HG03095 (cell line): ENCODE measurements at regions not wholly inside any gene's neighbourhood (a gene's known extent, or its start where the extent isn't known, plus 50 kb on each side); places are given as distances from the start of the nearest gene placed in this dataset.

Experiments
- ATAC-seq: cut with Tn5 transposase; IDR thresholded peaks from one replicate; pipeline ENCODE4 v1.9.1; 2021; ENCODE audit warnings: moderate library complexity; ENCODE audit not compliant: unreplicated experiment

- no peak for ATAC-seq
Observed at GRCh38 chr7:46424934-46425333, 503.9 kb upstream of the IGFBP3 start.

- ATAC-seq: no peak
Observed at GRCh38 chr7:46421441-46422230, 500.6 kb upstream of the IGFBP3 start.

GRCh38 chr7:46414946-46415345 is 493.9 kb upstream of the IGFBP3 start:
- no peak for ATAC-seq

- no peak for ATAC-seq
Observed at GRCh38 chr7:46411236-46411635, 490.2 kb upstream of the IGFBP3 start.

GRCh38 chr7:46407125-46407524 is 486.1 kb upstream of the IGFBP3 start:
- no peak for ATAC-seq

GRCh38 chr7:46397591-46397990 is 476.5 kb upstream of the IGFBP3 start:
- ATAC-seq: no peak

- ATAC-seq: no peak
Observed at GRCh38 chr7:46396481-46396880, 475.4 kb upstream of the IGFBP3 start.

- ATAC-seq: no peak
Observed at GRCh38 chr7:46393142-46393541, 472.1 kb upstream of the IGFBP3 start.

GRCh38 chr7:46391231-46392201 is 470.4 kb upstream of the IGFBP3 start:
- no peak for ATAC-seq

- no peak for ATAC-seq
Observed at GRCh38 chr7:46390042-46390441, 469.0 kb upstream of the IGFBP3 start.

GRCh38 chr7:46389146-46389545 is 468.1 kb upstream of the IGFBP3 start:
- no peak for ATAC-seq

GRCh38 chr7:46387646-46388045 is 466.6 kb upstream of the IGFBP3 start:
- no peak for ATAC-seq

GRCh38 chr7:46386428-46387399 is 465.6 kb upstream of the IGFBP3 start:
- ATAC-seq: no peak

- ATAC-seq: no peak
Observed at GRCh38 chr7:46385662-46386309, 464.7 kb upstream of the IGFBP3 start.

- no peak for ATAC-seq
Observed at GRCh38 chr7:46383605-46384004, 462.5 kb upstream of the IGFBP3 start.

- no peak for ATAC-seq
Observed at GRCh38 chr7:46369933-46370654, 449.0 kb upstream of the IGFBP3 start.

- no peak for ATAC-seq
Observed at GRCh38 chr7:46368871-46369270, 447.8 kb upstream of the IGFBP3 start.

GRCh38 chr7:46366526-46366925 is 445.5 kb upstream of the IGFBP3 start:
- ATAC-seq: no peak

- no peak for ATAC-seq
Observed at GRCh38 chr7:46363688-46364087, 442.6 kb upstream of the IGFBP3 start.

GRCh38 chr7:46360811-46361210 is 439.7 kb upstream of the IGFBP3 start:
- no peak for ATAC-seq
